MG63 (cell line): ENCODE measurements at regions not wholly inside any gene's neighbourhood (a gene's known extent, or its start where the extent isn't known, plus 50 kb on each side); places are given as distances from the start of the nearest gene placed in this dataset.
A peak's percentile ranks its signal among the peaks of the same experiment; 100 is the strongest.

Source experiments
- DNase-seq: peaks from one replicate; pipeline ENCODE4 v3.0.0-alpha.2; 2020
- H3K27me3 ChIP-seq: fragments of 250-450 bp; sonication (Bioruptor Pico); 2 replicates; pipeline ENCODE4 v1.5.1; 2020; ENCODE audit warnings: mild to moderate bottlenecking, moderate library complexity
- H3K36me3 ChIP-seq: fragments of 250-450 bp; sonication (Bioruptor Pico); 2 replicates; pipeline ENCODE4 v1.5.1; 2020; ENCODE audit warnings: mild to moderate bottlenecking, moderate library complexity
- H3K4me3 ChIP-seq: fragments of 250-450 bp; sonication (Bioruptor Pico); 2 replicates; pipeline ENCODE4 v1.5.1; 2020; ENCODE audit warnings: mild to moderate bottlenecking, moderate library complexity
- H3K9me3 ChIP-seq: fragments of 250-450 bp; sonication (Bioruptor Pico); 2 replicates; pipeline ENCODE4 v1.5.1; 2020; ENCODE audit warnings: mild to moderate bottlenecking, moderate library complexity

DNA sequence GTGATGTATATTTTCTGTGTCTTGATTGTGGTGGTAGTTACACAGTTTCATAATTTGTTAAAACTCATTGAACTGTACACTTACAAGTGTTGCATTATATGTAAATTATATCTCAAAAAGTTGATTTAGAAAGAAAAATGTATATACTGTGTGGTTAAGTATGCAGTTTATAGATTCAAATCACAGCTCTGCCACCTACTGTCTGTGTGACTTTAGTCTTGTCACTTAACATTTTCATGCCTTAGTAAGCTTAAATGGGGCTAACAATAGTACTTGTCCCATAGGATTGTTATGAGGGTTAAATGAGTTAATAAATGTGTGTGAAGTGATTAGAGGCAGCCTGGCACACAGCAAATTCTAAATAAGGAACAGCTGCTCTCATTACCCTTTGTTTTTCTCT is 120.9 kb upstream of the P2RY1 start:
- no peaks in the 10 kb centered on the region for H3K9me3 ChIP-seq
- no peak for DNase-seq
- no peaks in the 10 kb centered on the region; the same call in 1 of the 2 replicates for H3K27me3 ChIP-seq
- no peaks in the 10 kb centered on the region for H3K36me3 ChIP-seq
- no peak overlapping the region for H3K4me3 ChIP-seq

DNA sequence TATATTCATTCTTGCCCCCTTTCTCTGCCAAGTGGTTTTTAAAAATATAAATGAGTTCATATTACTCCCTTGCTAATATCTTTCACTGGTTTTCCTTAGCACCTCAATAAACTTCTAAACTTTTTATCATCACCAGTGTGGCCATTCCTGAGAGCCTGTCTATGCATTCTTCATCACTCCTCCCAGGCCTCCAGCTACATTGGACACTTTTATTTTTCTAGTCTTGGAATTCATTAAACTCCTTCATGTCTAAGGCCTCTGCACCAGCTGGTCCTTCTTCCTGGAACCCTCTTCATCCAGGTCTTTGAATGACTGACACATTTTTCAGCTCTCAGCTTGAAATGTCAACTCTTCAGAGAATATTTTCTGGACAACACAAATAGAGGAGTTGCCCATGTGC is 120.4 kb upstream of the P2RY1 start:
- Histone ChIP-seq H3K9me3 (no peaks in the 10 kb centered on the region), H3K4me3 (no peak overlapping the region), H3K36me3 (no peaks in the 10 kb centered on the region), H3K27me3 (no peaks in the 10 kb centered on the region; the same call in 1 of the 2 replicates)
- DNase-seq, result no peak

DNA sequence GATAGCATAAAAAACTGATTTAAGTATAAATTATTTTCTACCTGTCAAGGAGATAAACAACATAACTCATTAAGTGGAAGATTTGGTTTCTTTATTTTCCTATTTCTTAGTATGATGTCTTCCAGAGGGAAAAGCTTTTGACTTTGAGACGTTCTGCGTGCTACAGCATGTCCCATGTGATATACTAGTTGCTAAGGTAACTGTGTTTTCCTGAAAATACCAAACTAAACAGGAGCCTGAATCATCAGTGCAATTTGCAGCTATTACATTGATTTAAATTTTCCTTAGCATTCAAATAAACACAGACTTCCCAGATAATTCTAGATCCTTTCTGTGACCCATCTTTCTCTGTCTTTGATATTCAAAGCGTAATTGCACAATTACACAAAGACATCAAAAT is 117.7 kb upstream of the P2RY1 start:
- Histone ChIP-seq H3K9me3 (no peaks in the 10 kb centered on the region), H3K27me3 (no peaks in the 10 kb centered on the region; the same call in 1 of the 2 replicates), H3K4me3 (no peak overlapping the region), H3K36me3 (no peaks in the 10 kb centered on the region)
- DNase-seq, result no peak

GRCh38 chr3:152718810-152719209 is 116.1 kb upstream of the P2RY1 start:
- no peak overlapping the region for H3K4me3 ChIP-seq
- H3K27me3 ChIP-seq, result no peaks in the 10 kb centered on the region; the same call in 1 of the 2 replicates
- H3K9me3 ChIP-seq, result no peaks in the 10 kb centered on the region
- no peaks in the 10 kb centered on the region for H3K36me3 ChIP-seq
- DNase-seq, result no peak

DNA sequence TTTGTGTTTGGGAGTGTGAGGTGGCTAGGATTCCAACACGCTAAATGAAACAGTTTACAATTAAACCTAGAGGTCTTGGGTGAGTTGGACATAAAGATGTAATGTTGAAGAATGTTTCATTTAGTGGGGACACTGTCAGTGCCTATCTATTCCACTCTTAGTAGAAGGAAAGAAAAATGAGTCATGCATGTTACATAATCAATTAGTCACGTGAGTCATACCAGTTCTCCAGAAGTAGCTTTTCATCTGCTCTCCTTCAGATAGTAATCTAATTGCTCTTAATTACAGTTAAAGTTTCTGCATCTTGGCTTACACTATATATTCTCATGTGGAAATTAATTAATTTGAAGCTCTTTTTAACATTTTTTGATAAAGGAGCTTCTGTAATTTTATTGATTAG is 115.7 kb upstream of the P2RY1 start:
- Histone ChIP-seq H3K27me3 (no peaks in the 10 kb centered on the region; the same call in 1 of the 2 replicates), H3K4me3 (no peak overlapping the region), H3K9me3 (no peaks in the 10 kb centered on the region), H3K36me3 (no peaks in the 10 kb centered on the region)
- DNase-seq, result no peak

- Histone ChIP-seq H3K9me3 (no peaks in the 10 kb centered on the region), H3K4me3 (no peak overlapping the region), H3K27me3 (no peaks in the 10 kb centered on the region; the same call in none of the 2 replicates), H3K36me3 (no peaks in the 10 kb centered on the region)
- DNase-seq, result no peak
Measured at GRCh38 chr3:152720951-152721718, 113.8 kb upstream of the P2RY1 start.

- DNase-seq, result no peak
- Histone ChIP-seq H3K27me3 (no peaks in the 10 kb centered on the region; the same call in 1 of the 2 replicates), H3K4me3 (no peak overlapping the region), H3K36me3 (no peaks in the 10 kb centered on the region), H3K9me3 (no peaks in the 10 kb centered on the region)
Measured at GRCh38 chr3:152724270-152724669, 110.7 kb upstream of the P2RY1 start.

- Histone ChIP-seq H3K36me3 (no peaks in the 10 kb centered on the region), H3K4me3 (no peak overlapping the region), H3K27me3 (no peaks in the 10 kb centered on the region; the same call in 1 of the 2 replicates), H3K9me3 (no peaks in the 10 kb centered on the region)
- no peak for DNase-seq
Measured at GRCh38 chr3:152728231-152728980, 106.5 kb upstream of the P2RY1 start.

DNA sequence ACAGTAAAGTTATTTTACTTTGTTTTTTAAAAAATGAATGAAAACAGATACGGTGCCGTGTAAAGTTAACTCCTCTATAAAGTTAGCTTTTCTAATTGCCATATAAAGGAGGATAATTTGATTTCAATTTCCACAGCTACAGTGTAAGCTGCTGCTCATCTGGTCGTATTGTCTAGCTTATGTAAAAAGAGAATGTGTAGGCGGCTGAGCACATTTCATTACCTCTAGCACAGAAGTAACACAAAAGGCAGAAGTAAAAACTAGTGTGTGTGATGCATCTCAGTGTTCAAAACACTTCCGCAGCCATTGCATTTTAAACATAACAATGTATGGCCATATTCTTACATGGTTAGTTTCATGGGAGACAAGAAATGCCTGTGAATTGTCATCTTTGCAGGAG is 105.0 kb upstream of the P2RY1 start:
- no peak for DNase-seq
- H3K27me3 ChIP-seq, result no peaks in the 10 kb centered on the region; the same call in 1 of the 2 replicates
- no peak overlapping the region for H3K4me3 ChIP-seq
- H3K36me3 ChIP-seq, result no peaks in the 10 kb centered on the region
- H3K9me3 ChIP-seq, result no peaks in the 10 kb centered on the region

DNA sequence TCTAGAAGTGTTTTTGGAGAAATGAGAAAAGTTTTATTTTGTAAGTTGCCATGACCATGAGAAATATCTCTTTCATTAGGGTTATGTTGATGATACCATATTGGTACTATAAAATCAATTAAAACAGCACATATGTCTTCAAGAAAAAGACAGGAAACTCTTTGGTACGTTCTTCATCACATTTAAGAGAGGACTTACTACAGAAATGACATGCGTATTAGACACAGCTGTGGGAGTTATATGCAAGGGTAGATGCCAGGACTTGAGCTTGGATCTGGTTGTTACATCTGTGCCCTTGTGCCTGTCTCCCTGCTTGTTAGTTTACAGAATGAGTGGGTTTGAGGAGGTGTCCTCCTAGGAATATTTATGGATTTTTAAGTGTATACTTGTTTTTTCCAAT is 103.4 kb upstream of the P2RY1 start:
- Histone ChIP-seq H3K27me3 (no peaks in the 10 kb centered on the region), H3K9me3 (no peaks in the 10 kb centered on the region), H3K4me3 (no peak overlapping the region), H3K36me3 (no peaks in the 10 kb centered on the region)
- no peak for DNase-seq

GRCh38 chr3:152733584-152734119 is 101.3 kb upstream of the P2RY1 start:
- Histone ChIP-seq H3K9me3 (no peaks in the 10 kb centered on the region), H3K36me3 (no peaks in the 10 kb centered on the region), H3K4me3 (no peak overlapping the region), H3K27me3 (no peaks in the 10 kb centered on the region)
- DNase-seq, result no peak

GRCh38 chr3:152737021-152737908 is 97.7 kb upstream of the P2RY1 start:
- Histone ChIP-seq H3K9me3 (no peaks in the 10 kb centered on the region), H3K27me3 (no peaks in the 10 kb centered on the region), H3K4me3 (no peak overlapping the region), H3K36me3 (no peaks in the 10 kb centered on the region)
- DNase-seq, result peak; percentile 47

DNA sequence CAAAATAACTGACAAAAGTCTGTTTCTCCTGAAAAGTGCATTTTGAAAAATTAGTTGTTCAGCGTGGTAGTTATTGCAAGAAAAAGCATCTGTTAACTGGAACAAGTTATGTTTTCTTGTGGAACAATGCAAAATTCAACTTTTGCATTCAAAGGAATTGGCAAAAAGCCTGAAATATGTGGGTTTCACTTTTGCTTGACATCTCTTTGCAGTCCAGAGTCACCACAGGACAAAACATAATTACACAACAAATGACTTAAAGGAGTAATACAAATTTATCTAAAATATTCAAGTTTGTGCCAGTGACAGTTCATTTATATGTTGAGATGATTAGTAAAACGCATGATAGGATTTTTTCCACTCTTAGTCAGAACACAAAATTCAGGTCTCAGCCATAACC is 96.3 kb upstream of the P2RY1 start:
- Histone ChIP-seq H3K9me3 (no peaks in the 10 kb centered on the region), H3K27me3 (no peaks in the 10 kb centered on the region), H3K36me3 (no peaks in the 10 kb centered on the region), H3K4me3 (no peak overlapping the region)
- no peak for DNase-seq

- DNase-seq, result no peak
- Histone ChIP-seq H3K4me3 (no peak overlapping the region), H3K9me3 (no peaks in the 10 kb centered on the region), H3K36me3 (no peaks in the 10 kb centered on the region), H3K27me3 (no peaks in the 10 kb centered on the region)
Measured at GRCh38 chr3:152742368-152743347, 92.3 kb upstream of the P2RY1 start.

GRCh38 chr3:152745646-152746045 is 89.3 kb upstream of the P2RY1 start:
- H3K27me3 ChIP-seq, result no peaks in the 10 kb centered on the region
- no peaks in the 10 kb centered on the region for H3K36me3 ChIP-seq
- no peak overlapping the region for H3K4me3 ChIP-seq
- DNase-seq, result no peak
- H3K9me3 ChIP-seq, result no peaks in the 10 kb centered on the region; the same call in 1 of the 2 replicates

- no peak overlapping the region for H3K4me3 ChIP-seq
- DNase-seq, result no peak
- H3K9me3 ChIP-seq, result no peaks in the 10 kb centered on the region; the same call in 1 of the 2 replicates
- 0 out of 2 replicates have a peak, but pooled peaks cover 2% of the 10 kb centered on the region for H3K27me3 ChIP-seq
- no peaks in the 10 kb centered on the region for H3K36me3 ChIP-seq
Measured at GRCh38 chr3:152754303-152754702, 80.6 kb upstream of the P2RY1 start.
